Islet precursor cell (in vitro differentiated cells): ENCODE measurements at regions not wholly inside any gene's neighbourhood (a gene's known extent, or its start where the extent isn't known, plus 50 kb on each side); places are given as distances from the start of the nearest gene placed in this dataset.
A peak's percentile ranks its signal among the peaks of the same experiment; 100 is the strongest.

Source experiments
- DNase-seq: peaks from one replicate; pipeline ENCODE4 v3.0.0-alpha.2; 2018

- no peak for DNase-seq
Measured at GRCh38 chr15:31782016-31782783, 248.1 kb upstream of the CHRNA7 start.

- no peak for DNase-seq
Measured at GRCh38 chr15:31782951-31783350, 247.4 kb upstream of the CHRNA7 start.

- DNase-seq = no peak
Measured at GRCh38 chr15:31786360-31786759, 244.0 kb upstream of the CHRNA7 start.

GRCh38 chr15:31788104-31788503, 242.2 kb upstream of the CHRNA7 start:
- no peak for DNase-seq

GRCh38 chr15:31792611-31793199, 237.6 kb upstream of the CHRNA7 start:
- no peak for DNase-seq

- DNase-seq = no peak
Measured at GRCh38 chr15:31799319-31799714, 231.0 kb upstream of the CHRNA7 start.

- no peak for DNase-seq
Measured at GRCh38 chr15:31799715-31800321, 230.5 kb upstream of the CHRNA7 start.

GRCh38 chr15:31801152-31801551, 229.2 kb upstream of the CHRNA7 start:
- no peak for DNase-seq

GRCh38 chr15:31802761-31803160, 227.6 kb upstream of the CHRNA7 start:
- DNase-seq = no peak

GRCh38 chr15:31803388-31803884, 226.9 kb upstream of the CHRNA7 start:
- DNase-seq = peak; percentile 70

- DNase-seq = no peak
Measured at GRCh38 chr15:31805090-31805662, 225.1 kb upstream of the CHRNA7 start.

- no peak for DNase-seq
Measured at GRCh38 chr15:31806106-31806505, 224.2 kb upstream of the CHRNA7 start.

- DNase-seq = no peak
Measured at GRCh38 chr15:31811641-31812040, 218.7 kb upstream of the CHRNA7 start.

GRCh38 chr15:31814082-31814481, 216.2 kb upstream of the CHRNA7 start:
- DNase-seq = no peak

GRCh38 chr15:31815411-31816155, 214.7 kb upstream of the CHRNA7 start:
- DNase-seq = no peak

- no peak for DNase-seq
Measured at GRCh38 chr15:31822463-31822862, 207.9 kb upstream of the CHRNA7 start.

- no peak for DNase-seq
Measured at GRCh38 chr15:31824024-31824423, 206.3 kb upstream of the CHRNA7 start.

GRCh38 chr15:31828594-31828993, 201.7 kb upstream of the CHRNA7 start:
- no peak for DNase-seq

GRCh38 chr15:31830591-31830990, 199.7 kb upstream of the CHRNA7 start:
- no peak for DNase-seq

- DNase-seq = no peak
Measured at GRCh38 chr15:31831596-31831995, 198.7 kb upstream of the CHRNA7 start.

- no peak for DNase-seq
Measured at GRCh38 chr15:31834654-31835053, 195.7 kb upstream of the CHRNA7 start.

- no peak for DNase-seq
Measured at GRCh38 chr15:31839388-31839787, 190.9 kb upstream of the CHRNA7 start.

GRCh38 chr15:31840849-31841476, 189.4 kb upstream of the CHRNA7 start:
- DNase-seq = no peak
